HG03575 (cell line): ENCODE measurements at regions not wholly inside any gene's neighbourhood (a gene's known extent, or its start where the extent isn't known, plus 50 kb on each side); places are given as distances from the start of the nearest gene placed in this dataset.
"Not testable (repeated sequence)": the region's sequence is repeated elsewhere in the genome, so short reads cannot be mapped to it uniquely, and the experiment has no call there.

Experiments
- ATAC-seq: cut with Tn5 transposase; IDR thresholded peaks from one replicate; pipeline ENCODE4 v1.9.1; 2021; ENCODE audit not compliant: unreplicated experiment, insufficient number of reproducible peaks, low FRiP score; ENCODE audit errors: extremely low read depth

DNA sequence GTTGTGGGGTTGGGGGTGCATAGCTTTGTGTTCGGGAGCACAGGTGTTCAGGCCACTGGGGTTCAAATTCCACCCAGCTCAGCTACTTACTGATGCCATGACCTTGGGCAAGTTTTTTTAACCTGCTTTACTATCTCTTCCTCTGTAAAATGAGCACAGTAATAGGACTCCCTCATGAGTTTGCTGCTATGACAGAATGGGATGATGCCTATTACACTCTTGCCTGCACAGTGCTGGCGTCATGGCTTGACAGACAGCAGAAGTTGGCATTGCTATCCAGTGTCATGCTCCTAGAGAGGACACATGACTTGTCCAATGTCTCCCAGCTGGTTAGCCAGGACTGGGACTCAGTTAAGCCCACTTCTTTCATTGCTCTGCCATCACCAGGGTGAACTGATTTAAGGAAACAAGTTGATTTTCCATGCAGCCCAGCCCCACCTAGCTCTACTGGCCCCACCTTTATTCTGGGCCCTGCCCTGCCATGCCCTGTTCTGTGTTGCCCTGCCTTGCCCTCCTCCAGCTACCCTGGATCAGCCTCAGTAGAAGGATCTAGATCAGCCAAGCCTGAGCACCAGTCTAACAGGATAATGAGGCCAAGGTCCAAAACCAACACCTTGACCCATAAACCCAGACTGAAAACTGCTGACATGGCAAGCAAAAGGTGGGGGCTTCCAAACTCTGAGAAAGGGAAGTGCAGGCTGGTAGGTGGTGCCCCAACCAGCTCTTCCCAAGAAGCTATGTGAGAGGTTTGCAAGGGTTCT is 155.8 kb upstream of the ATP11B start:
- no peak for ATAC-seq

- no peak for ATAC-seq
These were observed 149.3 kb upstream of the ATP11B start for GRCh38 chr3:182644013-182644412.

DNA sequence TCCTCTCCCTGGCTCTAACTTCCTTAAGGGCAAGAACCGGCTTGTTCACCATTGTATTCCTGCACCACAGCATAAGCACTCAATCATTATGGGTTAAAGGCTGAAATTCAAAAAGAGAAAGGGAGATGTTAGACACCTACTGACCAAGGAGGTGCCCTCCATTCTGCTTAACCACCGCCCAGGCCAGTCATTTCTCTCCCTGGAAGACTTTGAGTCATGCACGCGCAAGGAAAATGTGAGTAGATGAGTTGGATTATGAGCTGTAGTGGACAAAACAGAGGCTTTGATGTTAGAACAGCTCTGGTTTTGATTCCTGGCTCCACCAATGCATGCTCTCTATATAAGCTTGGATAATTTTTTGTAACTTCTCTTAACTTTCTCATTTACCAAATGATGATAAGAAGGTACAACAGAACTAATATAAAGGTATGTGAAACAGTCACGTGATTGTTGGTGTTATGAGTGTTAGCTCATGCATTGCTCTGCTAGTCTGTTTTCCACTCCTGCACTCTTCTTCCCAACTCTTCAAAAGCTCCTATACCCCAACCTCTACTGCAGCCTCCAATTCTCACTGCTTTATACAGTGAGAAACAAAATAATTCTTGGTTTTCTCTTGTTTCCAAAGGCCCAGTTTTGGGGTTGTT is 148.4 kb upstream of the ATP11B start:
- no peak for ATAC-seq

DNA sequence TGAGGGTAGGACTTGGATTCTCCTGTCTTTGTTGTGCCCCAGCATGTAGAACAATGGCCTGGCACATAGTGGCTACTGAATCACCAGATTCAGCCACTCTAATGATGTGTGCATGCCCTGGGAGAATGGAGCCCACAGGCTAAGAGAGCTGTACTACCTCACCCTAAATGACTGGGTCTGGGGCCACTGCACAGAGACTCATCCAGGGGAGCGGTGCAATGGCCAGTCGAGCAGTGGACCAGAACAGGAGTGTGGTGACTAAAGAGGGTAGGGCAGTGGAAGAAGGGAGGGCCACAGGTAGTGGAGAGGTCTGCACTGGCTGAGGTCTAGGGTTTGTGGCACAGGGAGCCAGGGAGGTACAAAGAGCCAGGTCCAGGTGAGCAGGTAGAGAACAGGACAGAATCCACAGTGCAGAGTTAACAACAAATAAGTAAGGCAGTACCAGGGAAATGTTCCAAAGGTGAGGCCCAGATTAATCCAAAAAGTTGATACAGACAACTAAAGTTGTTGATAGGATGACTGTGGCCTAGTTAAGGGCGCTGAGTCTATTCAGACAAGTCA is 142.7 kb upstream of the ATP11B start:
- no peak for ATAC-seq

DNA sequence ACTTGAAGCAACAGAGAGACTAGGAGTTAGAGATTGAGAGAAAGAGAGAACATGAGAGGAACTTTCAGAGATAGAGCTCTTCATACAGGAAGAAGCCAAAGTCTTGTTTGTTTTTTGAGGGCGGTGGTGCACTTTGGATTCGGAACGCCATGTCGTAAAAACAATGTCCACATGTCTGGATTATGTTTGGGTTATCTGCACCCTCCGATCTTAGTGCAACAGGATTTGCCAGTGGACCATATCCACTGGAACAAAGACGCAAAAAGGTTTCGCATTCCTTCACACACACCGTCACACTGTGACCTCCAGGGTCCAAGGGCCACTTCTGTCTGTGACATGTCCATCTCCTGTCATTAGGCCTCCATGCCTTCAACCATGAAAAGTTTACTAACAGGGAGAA is 141.8 kb upstream of the ATP11B start:
- no peak for ATAC-seq

GRCh38 chr3:182653065-182653464 is 140.2 kb upstream of the ATP11B start:
- not testable (repeated sequence) for ATAC-seq

DNA sequence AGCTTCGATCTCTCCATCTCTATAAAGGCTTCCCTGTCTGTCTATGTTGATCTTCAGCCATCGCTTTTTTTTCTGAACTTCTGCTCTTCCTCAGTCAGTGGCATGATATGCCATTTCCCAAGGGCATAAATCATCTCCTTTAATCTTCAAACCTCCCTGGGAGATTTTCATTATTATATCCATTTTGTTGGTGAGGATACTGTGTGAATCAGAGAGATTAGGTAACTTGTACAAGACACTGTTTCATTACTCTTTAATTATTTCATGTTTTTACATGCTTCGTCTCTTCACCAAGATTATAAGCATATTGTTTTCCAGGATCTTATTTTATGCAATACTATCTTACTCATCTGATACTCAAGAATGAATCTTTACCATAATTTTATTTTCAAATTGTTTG is 124.8 kb upstream of the ATP11B start:
- no peak for ATAC-seq

GRCh38 chr3:182668974-182669373 is 124.3 kb upstream of the ATP11B start:
- no peak for ATAC-seq

GRCh38 chr3:182671541-182671940 is 121.8 kb upstream of the ATP11B start:
- ATAC-seq = no peak

- no peak for ATAC-seq
These were observed 121.4 kb upstream of the ATP11B start for GRCh38 chr3:182671942-182672341.

GRCh38 chr3:182673336-182673735 is 120.0 kb upstream of the ATP11B start:
- no peak for ATAC-seq

- peak; percentile 65 for ATAC-seq
These were observed 110.8 kb upstream of the ATP11B start for GRCh38 chr3:182682263-182683241.

DNA sequence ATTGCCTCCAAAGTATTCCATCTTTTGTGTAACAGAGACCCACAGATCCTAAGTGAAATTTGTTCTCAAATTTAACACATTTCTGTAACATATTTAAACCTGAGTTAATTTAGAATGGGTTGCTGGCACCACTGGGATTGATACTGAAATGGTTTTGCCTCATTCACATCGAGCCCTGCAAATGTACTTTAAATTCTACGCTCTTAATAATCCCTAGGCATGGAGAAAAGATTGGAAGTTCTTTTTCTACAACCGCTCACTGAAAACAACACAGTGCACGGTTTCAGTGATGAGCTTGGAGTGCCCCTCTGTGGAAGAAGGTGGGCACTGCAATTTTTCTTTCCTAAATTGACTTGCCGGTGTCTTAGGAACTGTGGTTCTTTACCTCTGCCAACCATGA is 109.9 kb upstream of the ATP11B start:
- peak; percentile 72 for ATAC-seq

GRCh38 chr3:182683858-182684257 is 109.4 kb upstream of the ATP11B start:
- no peak for ATAC-seq

DNA sequence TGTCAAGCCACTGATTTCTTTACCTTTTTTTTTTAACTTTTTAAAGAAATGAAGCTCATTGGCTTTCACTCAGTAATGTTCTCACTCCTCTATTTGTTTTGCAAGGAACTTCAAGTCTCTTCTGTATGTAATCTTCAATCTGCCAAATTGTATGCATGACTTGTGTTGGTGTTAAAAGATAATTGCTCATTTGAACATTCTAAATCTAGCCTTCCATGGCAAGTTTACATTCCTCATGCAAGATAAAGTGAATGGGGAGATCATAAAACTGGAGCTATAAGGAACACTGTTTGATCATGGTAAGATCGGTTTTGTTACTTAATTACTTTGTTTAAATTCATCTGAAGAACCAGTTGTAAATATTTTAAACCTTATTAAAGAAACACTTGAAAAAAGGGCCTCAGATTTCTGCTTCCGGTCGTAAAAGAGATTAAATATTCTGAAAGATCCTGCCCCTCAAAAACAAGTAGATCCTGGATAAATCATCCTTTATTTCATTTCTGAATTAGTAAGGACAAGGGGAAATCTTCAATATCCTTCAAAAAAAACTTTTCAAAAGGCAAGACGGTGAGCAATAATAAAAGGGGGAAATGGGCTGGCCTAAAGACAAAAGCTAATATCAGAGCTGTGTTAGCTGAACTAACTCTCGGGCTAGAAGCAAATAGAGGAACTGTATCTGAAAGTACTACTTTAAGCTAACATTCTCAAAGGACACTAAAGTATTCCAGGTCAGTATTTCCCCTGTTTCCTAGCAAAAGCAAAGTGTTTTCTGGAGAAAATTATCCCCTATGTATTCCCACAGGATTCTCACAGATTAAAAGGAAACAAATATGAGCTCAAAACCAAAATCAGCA is 107.0 kb upstream of the ATP11B start:
- ATAC-seq = no peak

- no peak for ATAC-seq
These were observed 103.1 kb upstream of the ATP11B start for GRCh38 chr3:182690172-182690571.

GRCh38 chr3:182692021-182692420 is 101.3 kb upstream of the ATP11B start:
- no peak for ATAC-seq

DNA sequence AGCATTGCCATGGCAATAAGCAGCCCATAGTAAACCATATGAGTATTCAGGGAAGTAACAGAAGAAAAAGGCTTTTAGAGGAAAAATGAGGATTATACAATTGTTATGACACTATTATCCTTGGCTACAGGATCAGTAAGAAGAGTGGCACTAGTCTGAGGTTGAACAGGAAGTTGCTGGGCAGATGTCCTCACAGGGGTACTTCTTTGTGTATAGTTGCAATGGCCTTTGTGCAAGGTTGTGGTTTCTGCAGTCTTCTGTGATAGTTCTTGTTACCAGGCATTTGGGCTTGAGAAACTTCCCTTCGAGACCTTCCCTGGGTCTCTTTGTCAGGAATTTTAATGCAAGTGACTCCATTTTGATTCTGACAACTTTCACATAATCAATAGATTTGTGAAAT is 100.6 kb upstream of the ATP11B start:
- no peak for ATAC-seq
